GM04504 (cell line): ENCODE measurements at regions not wholly inside any gene's neighbourhood (a gene's known extent, or its start where the extent isn't known, plus 50 kb on each side); places are given as distances from the start of the nearest gene placed in this dataset.
"Not testable (repeated sequence)": the region's sequence is repeated elsewhere in the genome, so short reads cannot be mapped to it uniquely, and the experiment has no call there.

Source experiments
- DNase-seq: peaks from one replicate; pipeline ENCODE4 v3.0.0-alpha.2; 2012; ENCODE audit warnings: low read depth

DNA sequence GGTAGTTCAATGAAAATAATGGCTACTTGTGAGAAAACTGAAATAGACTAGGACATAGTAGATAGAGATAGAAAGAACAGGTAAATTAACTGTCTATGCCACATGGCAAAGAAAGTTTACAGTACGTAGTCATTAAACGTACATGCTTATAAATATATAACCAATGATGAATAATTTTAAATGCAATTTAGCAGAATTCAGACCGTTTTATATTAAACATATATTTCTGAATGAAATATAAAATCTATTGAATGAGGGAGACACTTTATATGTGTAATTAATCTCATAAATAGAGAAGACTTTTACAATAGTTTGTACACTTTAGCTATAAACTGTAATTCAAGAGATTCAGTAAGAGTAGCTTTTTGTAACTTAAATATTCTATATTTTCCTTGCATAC is 124.4 kb upstream of the VPREB1 start:
- DNase-seq: no peak

DNA sequence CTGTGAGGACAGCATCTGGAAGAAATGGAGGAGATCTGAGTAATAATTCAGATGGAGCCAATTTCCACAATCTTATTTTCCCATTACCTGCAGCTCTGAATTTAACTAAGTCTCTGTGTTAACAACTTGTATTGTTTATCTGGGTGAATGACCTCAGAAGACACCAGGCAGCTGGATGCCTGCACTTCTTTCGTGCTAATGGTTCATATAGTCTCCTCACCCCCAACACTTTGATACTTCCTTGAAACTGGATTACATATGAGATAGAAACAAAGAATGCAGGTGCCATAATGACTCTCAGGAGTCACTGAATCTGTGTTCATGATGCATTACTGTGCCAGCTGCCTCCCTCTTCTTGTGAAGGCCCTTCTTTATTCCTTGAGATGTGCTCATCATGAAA is 125.6 kb upstream of the VPREB1 start:
- no peak for DNase-seq

DNA sequence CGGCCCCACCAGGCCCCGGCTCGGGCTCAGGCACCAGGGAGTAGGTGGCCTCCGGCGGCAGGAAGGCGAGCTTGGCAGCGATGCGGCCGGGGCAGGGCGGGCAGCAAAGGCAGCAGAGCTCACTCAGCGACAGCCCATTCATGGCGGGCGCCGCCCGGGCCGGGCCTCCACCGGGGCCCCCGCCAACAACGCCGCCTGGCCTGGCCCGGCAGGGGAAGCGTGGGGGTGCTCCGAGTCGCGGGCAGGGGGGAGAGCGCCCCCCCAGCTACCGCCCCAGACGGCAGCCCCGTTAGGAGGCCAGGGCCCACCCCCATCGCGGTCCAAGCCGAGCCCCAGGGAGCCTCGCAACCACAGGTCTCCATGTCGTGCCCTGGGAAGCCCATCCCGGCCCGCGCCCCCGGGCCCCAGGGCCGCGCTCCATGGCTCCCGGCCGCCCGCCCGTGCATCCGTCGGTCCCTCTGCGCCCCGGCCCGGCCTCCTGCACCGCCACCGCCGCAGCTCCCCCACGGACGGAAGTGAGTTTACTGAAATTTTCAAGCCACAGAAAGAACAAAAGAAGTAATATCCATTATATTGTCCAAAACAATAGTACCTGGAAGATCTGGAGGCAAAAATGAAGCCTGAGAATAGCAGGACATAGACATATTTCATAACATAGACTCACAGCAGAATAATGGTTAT is 126.6 kb upstream of the VPREB1 start:
- not testable (repeated sequence) for DNase-seq

DNA sequence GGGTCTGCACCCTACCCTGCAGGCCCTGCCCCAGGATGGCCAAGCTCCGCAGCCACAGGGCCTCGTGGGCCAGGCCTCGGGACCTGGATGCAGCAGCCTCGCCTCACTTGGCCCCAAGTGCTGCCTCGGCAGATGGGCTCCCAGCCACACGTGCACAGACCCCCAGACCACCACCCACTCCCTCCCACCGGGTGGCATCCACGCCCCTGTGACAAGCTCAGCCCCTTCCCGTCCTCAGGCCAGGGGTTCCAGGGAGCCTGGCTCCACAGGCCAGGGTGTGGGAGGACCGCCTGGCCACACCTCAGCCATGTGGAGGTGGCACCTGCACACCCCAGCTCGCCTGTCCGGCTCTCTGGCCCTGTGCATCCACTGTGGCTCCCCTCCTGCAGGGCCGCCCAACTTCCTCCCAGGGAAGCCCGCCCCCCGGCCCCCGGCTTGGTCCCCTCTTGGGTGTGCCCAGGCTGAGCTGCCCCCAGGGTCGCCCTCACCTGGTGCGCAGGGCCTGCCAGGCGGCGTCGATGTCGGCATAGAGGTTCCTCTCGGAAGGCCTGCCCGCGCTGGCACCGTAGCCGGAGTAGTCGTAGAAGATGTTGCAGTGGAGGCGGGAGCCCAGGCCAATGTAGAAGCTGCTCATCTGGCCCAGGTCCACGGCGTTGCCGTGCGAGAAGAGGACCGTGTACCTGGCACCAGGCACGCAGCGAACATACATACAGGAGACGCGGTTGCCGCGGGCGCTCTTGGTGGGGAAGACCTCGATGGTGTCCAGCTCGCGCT is 127.4 kb upstream of the VPREB1 start:
- not testable (repeated sequence) for DNase-seq

DNA sequence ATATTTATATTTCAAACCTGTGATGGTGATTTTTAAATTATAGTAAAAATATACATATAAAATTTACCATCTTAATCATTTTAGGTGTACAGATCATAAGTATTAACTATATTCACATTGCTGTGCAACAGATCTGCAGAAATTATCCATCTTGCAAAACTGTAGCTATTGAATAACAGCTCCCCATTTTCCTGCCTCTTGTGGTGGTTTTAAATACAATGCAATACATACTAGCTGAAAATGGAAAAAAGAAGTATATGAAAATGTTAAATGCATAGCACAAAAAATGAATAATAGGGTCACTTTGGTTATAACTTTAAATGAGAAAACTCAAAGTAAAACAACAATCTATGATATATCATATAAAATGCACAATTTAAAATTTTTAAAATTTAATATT is 130.9 kb upstream of the VPREB1 start:
- no peak for DNase-seq

DNA sequence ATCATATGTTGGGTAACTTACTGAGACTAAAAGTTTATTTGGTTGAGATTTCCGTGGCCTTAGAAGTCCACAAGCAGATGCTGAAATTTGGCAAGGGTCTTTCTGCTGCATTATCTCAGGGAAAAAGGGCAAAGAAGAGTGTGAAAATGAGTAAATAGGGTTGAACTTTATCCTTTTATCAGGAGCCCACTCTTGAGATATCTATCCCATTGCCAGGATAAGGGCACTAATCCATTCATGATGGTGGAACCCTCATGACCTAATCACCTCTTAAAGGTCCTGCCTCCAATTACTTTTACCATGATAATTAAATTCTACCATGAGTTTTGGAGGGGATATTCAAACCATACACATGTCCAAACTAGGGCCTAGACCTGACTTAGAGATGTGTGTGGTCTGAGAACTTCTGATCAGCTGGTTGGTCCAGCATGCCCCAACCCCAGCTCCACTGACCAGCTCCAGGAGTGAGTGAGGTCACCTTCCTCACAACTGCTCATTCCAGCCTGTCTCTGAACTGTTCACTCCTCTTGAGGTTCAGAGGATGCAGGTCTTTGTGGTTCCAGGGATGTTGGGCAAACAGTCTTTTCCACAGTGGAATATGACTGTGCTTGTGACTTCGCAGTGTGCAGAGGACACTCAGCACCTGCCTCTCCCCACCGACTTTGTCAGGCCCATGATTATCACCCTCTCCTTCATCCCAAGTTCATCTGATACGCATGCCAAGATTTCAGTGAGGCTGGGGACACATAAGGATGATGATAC is 130.1 kb upstream of the TOP3B start:
- DNase-seq: no peak

DNA sequence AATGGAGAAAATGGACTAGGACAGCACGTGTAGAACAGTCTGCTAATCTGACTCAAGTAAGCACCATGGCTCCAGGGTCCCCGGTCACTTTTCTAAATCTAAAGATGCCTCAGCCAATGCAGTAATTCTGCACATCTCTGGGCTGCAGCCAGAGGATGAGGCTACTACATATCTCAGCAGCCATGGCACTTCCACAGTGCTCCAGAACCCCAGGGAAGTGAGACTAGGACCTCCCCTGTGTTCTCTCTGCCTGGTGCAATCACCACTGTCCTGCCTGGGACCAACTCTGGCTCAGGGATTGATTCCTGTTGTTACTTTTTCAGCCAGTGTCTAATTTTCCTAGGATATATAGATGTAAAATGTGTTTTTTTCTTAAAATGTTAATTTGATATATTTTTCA is 129.4 kb upstream of the TOP3B start:
- DNase-seq: no peak

DNA sequence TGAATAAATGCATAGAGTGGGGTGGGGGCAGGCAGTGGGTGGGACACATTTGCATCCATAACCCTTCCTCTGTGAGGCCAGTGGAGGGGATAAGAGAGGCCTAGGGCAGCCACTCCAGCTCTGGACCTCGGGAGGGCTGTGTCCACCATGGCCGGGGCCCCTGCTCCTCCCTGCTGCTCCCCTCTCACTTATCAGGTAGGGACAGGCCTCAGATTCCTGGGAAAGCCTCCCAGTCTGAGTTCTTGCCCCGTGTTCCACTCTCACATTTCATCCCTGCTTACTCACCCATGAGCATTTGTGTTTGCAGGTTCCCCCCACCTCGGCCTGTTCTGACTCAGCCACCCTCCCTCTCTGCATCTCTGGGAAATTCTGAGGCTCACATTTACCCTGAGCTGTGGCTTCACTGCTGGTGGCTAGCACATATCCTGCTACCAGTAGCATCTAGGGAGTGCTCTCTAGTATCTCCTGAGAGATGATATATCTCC is 128.7 kb upstream of the TOP3B start:
- peak; percentile 31 for DNase-seq

DNA sequence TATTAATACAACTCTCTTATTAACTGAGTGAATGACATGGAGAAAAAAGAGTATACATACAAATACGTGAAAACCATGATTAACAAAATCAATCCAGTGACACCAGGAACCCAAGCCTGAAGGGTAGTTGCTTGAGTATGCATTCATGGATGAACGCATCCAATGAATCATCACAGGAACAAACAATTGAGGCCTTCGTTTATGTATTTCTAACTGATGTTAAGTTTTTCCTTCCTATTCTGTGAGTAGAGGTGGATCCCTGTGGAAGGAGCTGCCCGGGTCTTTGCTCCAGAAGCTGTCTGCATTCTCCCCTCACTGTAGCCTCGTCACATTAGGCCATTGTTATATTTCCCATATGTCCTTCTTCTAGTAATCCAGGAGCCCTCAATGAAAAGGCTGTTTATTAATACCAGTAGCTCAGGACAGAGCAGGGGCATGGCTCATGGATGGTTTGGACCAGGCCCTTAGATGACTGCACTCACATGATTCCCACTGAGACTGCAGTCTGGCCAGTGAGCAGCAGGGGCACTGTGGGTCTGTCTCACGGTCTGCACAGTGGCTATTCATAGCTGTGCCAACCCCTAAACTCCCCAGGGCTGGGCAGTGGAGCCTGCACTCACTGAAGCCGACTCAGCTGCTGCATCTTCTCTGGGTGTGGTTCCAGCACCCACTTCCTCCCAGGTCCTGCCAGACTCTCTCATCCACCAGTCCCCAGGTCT is 128.1 kb upstream of the TOP3B start:
- peak; percentile 55 for DNase-seq

DNA sequence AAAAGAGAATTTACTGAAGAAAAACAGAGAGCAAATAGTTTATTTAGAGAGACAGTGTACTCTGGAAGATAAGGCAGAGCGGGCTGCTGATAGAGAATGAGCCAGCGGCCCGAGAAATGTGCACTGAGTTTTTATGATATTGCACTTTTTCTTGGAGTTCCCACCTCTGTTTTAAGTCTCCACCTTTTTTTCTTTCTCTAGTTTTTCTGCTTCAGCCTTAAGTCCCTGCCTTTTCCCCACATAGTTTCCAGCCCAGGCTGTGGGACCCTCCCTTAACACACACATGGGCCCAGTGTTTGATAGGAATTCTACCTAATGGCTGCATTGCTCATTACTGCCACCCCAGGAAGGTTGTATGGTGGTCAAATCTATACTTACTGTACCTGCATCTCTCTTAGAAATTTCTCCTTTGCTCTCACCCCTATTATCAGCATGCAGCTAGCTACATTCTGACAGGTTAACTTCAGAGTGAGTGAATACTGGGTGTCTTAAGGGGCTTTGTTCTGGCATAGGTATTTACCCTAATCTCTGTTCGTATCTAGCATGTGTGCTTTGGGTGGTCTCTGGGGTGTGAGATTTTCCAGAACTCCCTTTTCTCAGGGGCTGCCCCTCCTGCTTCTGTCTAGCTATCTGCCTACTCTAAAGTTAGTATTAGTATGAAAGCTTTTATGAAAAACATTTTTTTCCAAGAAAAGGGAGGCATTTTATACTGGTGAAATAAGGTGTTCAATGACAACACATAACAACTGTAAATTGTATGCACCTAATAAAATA is 127.3 kb upstream of the TOP3B start:
- DNase-seq: no peak

DNA sequence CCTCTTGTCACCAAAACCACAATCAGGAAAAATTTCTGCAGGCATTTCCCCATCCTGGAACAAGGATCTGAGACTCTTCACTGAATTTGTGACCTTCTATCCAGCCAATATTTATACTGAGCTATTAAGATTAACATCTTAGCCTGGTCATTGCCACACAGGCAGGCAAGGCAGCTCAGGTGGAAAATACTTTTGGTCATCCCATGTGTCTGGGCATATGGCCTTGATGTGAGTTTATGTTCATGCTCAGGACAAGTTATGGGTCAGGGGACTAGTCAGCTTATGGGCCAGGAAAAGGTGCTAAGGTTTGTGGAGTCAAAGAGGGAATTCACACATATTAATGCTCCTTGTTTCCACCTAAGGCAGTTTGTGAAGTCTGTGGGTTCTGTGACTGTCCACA is 124.3 kb upstream of the TOP3B start:
- DNase-seq: no peak

DNA sequence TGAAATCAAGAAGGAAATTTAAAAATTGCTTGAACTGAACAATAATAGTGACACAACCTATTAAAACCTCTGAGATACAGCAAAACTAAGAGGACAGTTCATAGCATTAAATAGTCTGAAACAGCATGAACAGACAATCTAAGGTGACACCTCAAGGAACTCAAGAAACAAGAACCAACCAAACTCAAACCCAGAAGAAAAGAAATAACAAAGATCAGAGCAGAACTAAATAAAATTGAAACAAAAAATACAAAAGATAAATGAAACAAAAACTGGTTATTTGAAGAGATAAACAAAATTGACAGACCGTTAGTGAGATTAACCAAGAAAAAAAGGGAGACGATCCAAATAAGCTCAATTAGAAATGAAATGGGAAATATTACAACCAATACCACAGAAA is 122.8 kb upstream of the TOP3B start:
- no peak for DNase-seq

DNA sequence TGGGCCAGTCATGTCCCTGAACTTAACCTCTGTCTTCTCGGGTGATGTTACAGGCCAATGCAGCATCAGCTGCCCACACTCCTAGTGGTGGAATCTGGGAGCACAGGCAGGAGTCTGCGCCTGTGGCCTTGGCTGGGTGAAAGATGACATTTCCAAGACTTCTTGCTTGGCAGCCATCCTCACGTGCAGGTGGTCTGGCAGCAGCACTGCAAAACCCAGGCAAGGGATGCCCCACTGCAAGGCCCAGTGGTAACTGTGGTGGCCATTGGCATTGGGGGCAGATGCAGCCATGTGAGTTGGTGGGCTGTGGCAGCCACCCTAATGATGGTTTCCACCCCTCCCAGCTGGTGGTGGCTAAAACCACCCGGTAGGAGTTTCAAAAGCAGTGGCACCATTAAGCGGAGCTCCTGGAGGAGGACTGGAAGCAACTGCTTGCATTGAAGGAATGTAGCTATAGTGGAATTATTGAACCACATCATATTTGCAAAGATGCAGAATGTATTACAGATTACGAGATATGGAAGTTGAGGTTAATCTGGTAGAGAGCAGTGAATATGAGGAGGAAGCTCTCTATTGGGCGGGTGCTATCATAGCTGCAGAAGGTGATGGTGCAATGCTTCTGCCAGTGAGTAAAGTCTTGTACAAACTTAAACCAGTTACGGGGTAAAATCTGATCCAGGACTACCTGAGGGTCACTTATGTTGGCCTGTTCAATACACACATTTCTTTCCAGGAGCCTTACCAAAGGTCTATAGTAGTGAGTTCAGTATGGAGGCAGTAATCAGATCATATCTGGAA is 120.7 kb upstream of the TOP3B start:
- DNase-seq: no peak

DNA sequence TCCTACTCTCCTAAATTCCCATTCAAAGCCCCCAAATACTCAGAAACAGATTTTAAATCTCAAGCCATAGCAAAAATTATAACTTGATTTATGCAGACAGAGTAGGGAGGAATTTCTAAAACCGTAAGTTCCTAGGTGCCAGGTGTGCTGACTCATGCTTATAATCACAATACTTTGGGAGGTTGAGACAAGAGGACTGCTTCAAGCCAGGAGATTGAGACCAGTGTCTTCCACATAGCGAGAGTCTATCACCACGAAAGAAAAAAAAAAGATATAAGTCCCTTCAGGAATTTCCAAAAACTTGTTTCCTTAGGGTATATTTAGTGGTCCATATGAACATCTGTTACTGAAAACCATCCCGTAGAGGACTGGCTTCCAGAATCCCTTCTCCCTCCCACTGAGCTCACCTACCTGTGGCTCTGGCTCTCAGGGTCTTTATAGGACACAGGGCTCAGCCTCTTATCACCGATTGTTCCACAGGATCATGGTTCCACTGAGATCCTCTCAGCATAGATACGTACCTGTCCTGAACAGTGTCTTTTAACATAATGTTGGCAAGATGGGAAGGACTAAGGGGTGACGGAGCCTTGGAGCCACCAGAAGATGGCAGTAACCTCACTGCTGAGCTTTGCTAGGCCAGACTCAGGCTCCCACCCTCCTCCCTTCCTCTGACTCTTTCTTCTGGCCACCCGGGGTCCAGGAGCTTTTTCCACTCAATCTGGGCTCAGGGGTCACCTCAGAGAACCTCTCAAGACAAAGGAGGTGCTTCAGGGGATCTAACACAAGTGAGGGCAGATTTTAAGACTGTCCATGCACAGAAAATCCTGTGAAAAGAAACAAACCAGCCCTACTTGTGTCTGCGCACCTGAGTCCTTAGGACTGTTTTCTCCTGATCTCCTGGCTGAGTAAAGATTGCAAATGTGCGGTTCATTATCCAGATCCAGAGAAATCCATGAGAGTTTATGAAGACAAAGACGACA is 117.5 kb upstream of the TOP3B start:
- DNase-seq: no peak

DNA sequence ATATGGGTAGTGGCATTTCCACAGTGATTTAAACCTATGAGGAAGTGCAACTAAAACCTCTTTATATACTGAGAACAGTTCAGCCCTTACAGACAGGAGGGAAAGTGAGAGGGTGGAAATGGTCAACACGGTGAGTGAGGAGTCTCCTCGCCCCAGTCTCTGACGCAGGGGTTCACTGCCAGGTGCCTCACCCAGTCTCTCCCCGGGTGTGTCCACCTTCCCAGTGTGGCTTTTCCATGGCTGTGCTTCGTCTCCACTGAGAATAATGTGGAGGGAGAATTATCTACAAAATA is 116.6 kb upstream of the TOP3B start:
- no peak for DNase-seq

DNA sequence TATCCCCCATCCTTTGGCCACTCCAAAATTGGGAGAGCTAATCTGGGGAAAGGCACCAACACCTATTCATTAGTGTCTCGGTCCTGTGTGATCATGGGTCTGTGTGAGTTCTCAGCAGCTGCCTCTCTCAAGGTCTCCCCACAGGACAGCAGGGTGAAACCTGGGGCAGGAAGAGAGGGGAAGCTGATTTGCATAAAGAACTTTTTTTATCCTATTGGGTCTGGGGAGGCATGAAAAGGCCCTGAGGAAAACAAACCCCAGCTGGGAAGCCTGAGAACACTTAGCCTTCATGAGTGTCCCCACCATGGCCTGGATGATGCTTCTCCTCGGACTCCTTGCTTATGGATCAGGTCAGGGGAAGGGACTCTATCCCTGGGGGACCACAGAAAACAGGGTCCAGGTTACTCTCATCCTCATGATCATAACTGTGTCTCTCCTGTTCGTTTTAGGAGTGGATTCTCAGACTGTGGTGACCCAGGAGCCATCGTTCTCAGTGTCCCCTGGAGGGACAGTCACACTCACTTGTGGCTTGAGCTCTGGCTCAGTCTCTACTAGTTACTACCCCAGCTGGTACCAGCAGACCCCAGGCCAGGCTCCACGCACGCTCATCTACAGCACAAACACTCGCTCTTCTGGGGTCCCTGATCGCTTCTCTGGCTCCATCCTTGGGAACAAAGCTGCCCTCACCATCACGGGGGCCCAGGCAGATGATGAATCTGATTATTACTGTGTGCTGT is 116.0 kb upstream of the TOP3B start:
- DNase-seq: no peak

DNA sequence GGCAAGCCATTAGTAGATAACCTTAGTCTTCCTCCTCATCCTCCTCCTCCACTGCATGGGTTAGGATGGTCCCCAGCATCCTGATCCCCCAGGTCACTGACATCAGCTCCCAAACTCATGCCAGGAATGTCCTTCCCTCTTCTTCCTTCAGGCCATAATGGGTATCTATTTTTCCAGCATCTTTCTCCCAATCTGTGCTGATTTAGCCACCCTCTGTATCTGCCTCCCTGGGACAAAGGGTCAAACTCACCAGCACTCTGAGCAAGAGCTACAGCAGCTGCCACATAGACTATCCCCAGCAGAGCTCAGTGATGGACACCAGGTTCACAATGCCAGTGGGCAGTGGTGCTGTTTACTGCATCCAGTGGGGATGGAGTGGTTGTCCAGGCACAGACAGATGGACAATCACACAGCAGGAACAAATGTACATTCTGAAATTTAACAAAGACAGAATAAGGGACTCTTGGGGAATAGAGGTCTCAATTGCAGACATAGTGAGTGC is 115.2 kb upstream of the TOP3B start:
- no peak for DNase-seq

DNA sequence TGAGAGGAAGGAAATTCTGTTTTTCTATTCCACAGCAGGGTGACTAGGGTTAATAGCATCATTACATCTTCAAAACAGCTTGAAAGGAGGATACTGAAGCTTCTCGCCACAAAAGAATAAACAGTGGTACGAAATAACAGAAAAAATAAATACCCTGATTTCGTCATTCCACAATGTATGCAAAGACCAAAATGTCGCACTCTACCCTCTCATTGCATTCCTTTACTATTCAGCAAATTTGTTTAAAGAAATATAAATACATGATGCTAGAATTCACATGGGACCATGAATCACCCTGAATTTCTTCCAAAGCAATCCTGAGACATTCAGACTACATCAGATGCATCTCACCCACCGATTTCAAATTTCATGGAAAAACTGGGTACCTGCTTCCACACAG is 112.3 kb upstream of the TOP3B start:
- DNase-seq: no peak

DNA sequence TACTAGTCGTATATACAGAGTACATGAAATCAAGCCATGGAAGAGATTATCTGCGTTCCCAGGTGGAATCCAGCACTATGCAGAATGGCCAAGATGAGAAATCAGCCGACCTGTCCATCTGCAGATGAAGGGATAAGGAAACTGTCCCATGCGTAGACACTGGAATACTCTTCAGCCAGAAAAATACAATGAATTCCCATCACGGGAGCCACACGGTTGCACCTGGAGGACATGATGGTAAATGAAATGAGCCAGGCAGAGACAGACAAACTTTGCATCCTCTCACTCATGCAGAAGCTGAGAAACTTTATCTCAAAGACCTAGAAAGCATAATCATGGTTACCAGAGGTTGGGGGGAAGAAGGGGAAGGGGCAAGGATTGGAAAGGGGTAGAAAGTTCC is 111.9 kb upstream of the TOP3B start:
- no peak for DNase-seq
